ENCODE measurements at regions not wholly inside any gene's neighbourhood (a gene's known extent, or its start where the extent isn't known, plus 50 kb on each side); places are given as distances from the start of the nearest gene placed in this dataset.

DNA sequence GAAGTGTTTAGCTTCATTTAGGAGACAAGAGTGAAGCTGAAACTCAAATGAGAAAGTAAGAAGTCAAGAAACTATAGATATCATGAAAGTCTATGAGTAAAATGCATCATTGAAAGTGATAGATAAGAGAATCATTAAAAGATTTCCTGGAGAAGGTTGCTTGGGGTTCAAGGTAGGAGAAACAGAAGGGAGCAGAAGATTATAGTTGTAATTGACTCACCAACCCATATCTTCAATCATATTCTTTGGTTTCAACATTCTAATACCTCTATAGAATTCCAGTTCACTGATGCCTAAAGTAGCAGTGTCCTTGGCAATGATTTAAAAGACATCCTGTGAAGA lies 365.7 kb upstream of the RIOK2 start:
- no peak for TF ChIP-seq CTCF (IDR thresholded peaks at IDR 0.05)
- no peak for TF ChIP-seq ZBTB21 (CRISPR knock-in tag; IDR thresholded peaks at IDR 0.05; ENCODE audit: borderline replicate concordance)
- TF ChIP-seq, protein P1, sequence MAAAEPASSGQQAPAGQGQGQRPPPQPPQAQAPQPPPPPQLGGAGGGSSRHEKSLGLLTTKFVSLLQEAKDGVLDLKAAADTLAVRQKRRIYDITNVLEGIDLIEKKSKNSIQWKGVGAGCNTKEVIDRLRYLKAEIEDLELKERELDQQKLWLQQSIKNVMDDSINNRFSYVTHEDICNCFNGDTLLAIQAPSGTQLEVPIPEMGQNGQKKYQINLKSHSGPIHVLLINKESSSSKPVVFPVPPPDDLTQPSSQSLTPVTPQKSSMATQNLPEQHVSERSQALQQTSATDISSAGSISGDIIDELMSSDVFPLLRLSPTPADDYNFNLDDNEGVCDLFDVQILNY (CRISPR knock-in tag; IDR thresholded peaks at IDR 0.05), result no peak
- no peak for TF ChIP-seq GABPB1 (CRISPR knock-in tag; IDR thresholded peaks at IDR 0.05)
- no peak for TF ChIP-seq FOXJ3 (CRISPR knock-in tag; IDR thresholded peaks at IDR 0.05; ENCODE audit: borderline replicate concordance)
- no peak for TF ChIP-seq FOXK1 (CRISPR knock-in tag; IDR thresholded peaks at IDR 0.05)
- no peak for TF ChIP-seq NR3C1 (CRISPR knock-in tag; conservative IDR thresholded peaks at IDR 0.05; ENCODE audit: low read depth)
- no peak for TF ChIP-seq IRF2 (CRISPR knock-in tag; IDR thresholded peaks at IDR 0.05; ENCODE audit: borderline replicate concordance, low read depth)
- no peak for TF ChIP-seq ATF3 (CRISPR knock-in tag; conservative IDR thresholded peaks at IDR 0.05)
- TF ChIP-seq ZNF512 (CRISPR knock-in tag; IDR thresholded peaks at IDR 0.05; ENCODE audit: borderline replicate concordance), result no peak
- TF ChIP-seq JAZF1 (CRISPR knock-in tag; IDR thresholded peaks at IDR 0.05), result no peak
- TF ChIP-seq, protein P2, sequence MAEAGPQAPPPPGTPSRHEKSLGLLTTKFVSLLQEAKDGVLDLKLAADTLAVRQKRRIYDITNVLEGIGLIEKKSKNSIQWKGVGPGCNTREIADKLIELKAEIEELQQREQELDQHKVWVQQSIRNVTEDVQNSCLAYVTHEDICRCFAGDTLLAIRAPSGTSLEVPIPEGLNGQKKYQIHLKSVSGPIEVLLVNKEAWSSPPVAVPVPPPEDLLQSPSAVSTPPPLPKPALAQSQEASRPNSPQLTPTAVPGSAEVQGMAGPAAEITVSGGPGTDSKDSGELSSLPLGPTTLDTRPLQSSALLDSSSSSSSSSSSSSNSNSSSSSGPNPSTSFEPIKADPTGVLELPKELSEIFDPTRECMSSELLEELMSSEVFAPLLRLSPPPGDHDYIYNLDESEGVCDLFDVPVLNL (CRISPR knock-in tag; IDR thresholded peaks at IDR 0.05; ENCODE audit: borderline replicate concordance, low read depth), result no peak
- TF ChIP-seq NFYB (CRISPR knock-in tag; conservative IDR thresholded peaks at IDR 0.05; ENCODE audit: low read depth), result no peak

All from WTC11 (cell line).